ENCODE measurements at regions not wholly inside any gene's neighbourhood (a gene's known extent, or its start where the extent isn't known, plus 50 kb on each side); places are given as distances from the start of the nearest gene placed in this dataset.

GRCh38 chr12:5248999-5249526, 182.8 kb upstream of the NTF3 start:
- 69% methylated on average over 8 of the region's 8 CpGs for WGBS
- Histone ChIP-seq H3K4me1 (ENCODE audit: control insufficient read depth in 4 of 4, insufficient read depth in 4 of 4, low read length in 3 of 4) (no peaks in the 10 kb centered on the region), H3K27me3 (ENCODE audit: control insufficient read depth in 4 of 4, insufficient read depth in 4 of 4, low read length in 3 of 4) (peaks cover 0 to 6% (median 0%) of the 10 kb centered on the region in 4 donors), H3K9me3 (ENCODE audit: control insufficient read depth in 4 of 4, low read length in 3 of 4) (no peaks in the 10 kb centered on the region), H3K27ac (ENCODE audit: low read depth in 1 of 2, low read length in 2 of 2) (no peak overlapping the region), H3K4me3 (ENCODE audit: low read depth in 1 of 3, low read length in 3 of 3) (no peak overlapping the region), H3K36me3 (ENCODE audit: control insufficient read depth in 4 of 4, insufficient read depth in 3 of 4, low read depth in 1 of 4, low read length in 3 of 4) (no peaks in the 10 kb centered on the region), H3K9ac (ENCODE audit: low read depth in 1 of 2, low read length in 2 of 2) (no peak overlapping the region)
- no peak for DNase-seq (ENCODE audit: low spot score)
- TF ChIP-seq CTCF (IDR thresholded peaks at IDR 0.05; ENCODE audit: low read depth, low read length, missing input control) (no peak), RAD21 (IDR thresholded peaks at IDR 0.05) (no peak), ZBTB33 (IDR thresholded peaks at IDR 0.05) (no peak), HNF4G (IDR thresholded peaks at IDR 0.05) (no peak), NR2F2 (IDR thresholded peaks at IDR 0.05) (no peak), JUND (IDR thresholded peaks at IDR 0.05) (no peak), FOXA1 (IDR thresholded peaks at IDR 0.05) (no peak), REST (IDR thresholded peaks at IDR 0.05) (no peak), MAX (IDR thresholded peaks at IDR 0.05) (no peak), SP1 (IDR thresholded peaks at IDR 0.05) (no peak), HNF4A (conservative IDR thresholded peaks at IDR 0.05) (no peak), ATF3 (IDR thresholded peaks at IDR 0.05) (no peak), RXRA (IDR thresholded peaks at IDR 0.05) (no peak), TAF1 (conservative IDR thresholded peaks at IDR 0.05) (no peak), EGR1 (IDR thresholded peaks at IDR 0.05; ENCODE audit: low read depth in 2 of 2) (no peak), GABPA (IDR thresholded peaks at IDR 0.05 in 1 of 2, conservative IDR thresholded peaks at IDR 0.05 in 1 of 2) (no peak), FOXA2 (IDR thresholded peaks at IDR 0.05) (no peak), YY1 (IDR thresholded peaks at IDR 0.05) (no peak)
